Loucy (cell line): ENCODE measurements at regions not wholly inside any gene's neighbourhood (a gene's known extent, or its start where the extent isn't known, plus 50 kb on each side); places are given as distances from the start of the nearest gene placed in this dataset.
"Not testable (repeated sequence)": the region's sequence is repeated elsewhere in the genome, so short reads cannot be mapped to it uniquely, and the experiment has no call there.

Source experiments
- CTCF ChIP-seq: fragments of 200-600 bp; sonication (generic); conservative IDR thresholded peaks from 2 replicates; pipeline ENCODE4 v1.5.1; 2014; ENCODE audit warnings: mild to moderate bottlenecking, antibody characterized with exemption, low read length
- EZH2phosphoT487 ChIP-seq: fragments of 200-600 bp; IDR thresholded peaks from 2 replicates; pipeline ENCODE4 v1.6.1; 2018; ENCODE audit warnings: antibody characterized with exemption, mild to moderate bottlenecking, moderate library complexity, borderline replicate concordance

GRCh38 chr20:53787491-53787931 is 193.9 kb upstream of the ZNF217 start:
- not testable (repeated sequence) for TF ChIP-seq CTCF, EZH2phosphoT487
